ENCODE measurements at regions not wholly inside any gene's neighbourhood (a gene's known extent, or its start where the extent isn't known, plus 50 kb on each side); places are given as distances from the start of the nearest gene placed in this dataset.

GRCh38 chr5:27995867-27996266 is 957.5 kb upstream of the CDH9 start:
- Histone ChIP-seq H3K27ac (ENCODE audit: low read depth in 2 of 2, low read length in 2 of 2) (no peak overlapping the region), H3K9me3 (ENCODE audit: control insufficient read depth in 2 of 3, insufficient read depth in 1 of 3, low read length in 3 of 3) (no peaks in the 10 kb centered on the region), H3K36me3 (ENCODE audit: control insufficient read depth in 2 of 3, insufficient read depth in 3 of 3, low read length in 3 of 3) (no peaks in the 10 kb centered on the region), H3K9ac (ENCODE audit: low read length in 3 of 3) (no peak overlapping the region), H3K4me3 (ENCODE audit: low read length in 3 of 3) (no peak overlapping the region), H3K27me3 (ENCODE audit: control insufficient read depth, insufficient read depth, low read length) (no peaks in the 10 kb centered on the region), H3K4me1 (ENCODE audit: control insufficient read depth in 2 of 3, insufficient read depth in 2 of 3, low read depth in 1 of 3, low read length in 3 of 3) (no peaks in the 10 kb centered on the region)
- DNase-seq (no peak), FAIRE-seq (no peak)
- TF ChIP-seq CTCF (IDR thresholded peaks at IDR 0.05; ENCODE audit: borderline replicate concordance, extremely low read depth, insufficient read depth), result no peak
- intact Hi-C loops (cut with DNase I), result no loop called here

GRCh38 chr5:27978322-27978721 is 939.9 kb upstream of the CDH9 start:
- Histone ChIP-seq H3K9me3 (ENCODE audit: control insufficient read depth in 2 of 3, insufficient read depth in 1 of 3, low read length in 3 of 3) (no peaks in the 10 kb centered on the region), H3K36me3 (ENCODE audit: control insufficient read depth in 2 of 3, insufficient read depth in 3 of 3, low read length in 3 of 3) (no peaks in the 10 kb centered on the region), H3K27ac (ENCODE audit: low read depth in 2 of 2, low read length in 2 of 2) (no peak overlapping the region), H3K27me3 (ENCODE audit: control insufficient read depth, insufficient read depth, low read length) (no peaks in the 10 kb centered on the region), H3K4me3 (ENCODE audit: low read length in 3 of 3) (no peak overlapping the region), H3K9ac (ENCODE audit: low read length in 3 of 3) (no peak overlapping the region), H3K4me1 (ENCODE audit: control insufficient read depth in 2 of 3, insufficient read depth in 2 of 3, low read depth in 1 of 3, low read length in 3 of 3) (no peaks in the 10 kb centered on the region)
- FAIRE-seq, result no peak
- DNase-seq, result no peak
- no peak for TF ChIP-seq CTCF (IDR thresholded peaks at IDR 0.05; ENCODE audit: borderline replicate concordance, extremely low read depth, insufficient read depth)
- intact Hi-C loops (cut with DNase I), result no loop called here

- intact Hi-C loops (cut with DNase I), result no loop called here
- Histone ChIP-seq H3K36me3 (ENCODE audit: control insufficient read depth in 2 of 3, insufficient read depth in 3 of 3, low read length in 3 of 3) (no peaks in the 10 kb centered on the region), H3K9ac (ENCODE audit: low read length in 3 of 3) (no peak overlapping the region), H3K4me1 (ENCODE audit: control insufficient read depth in 2 of 3, insufficient read depth in 2 of 3, low read depth in 1 of 3, low read length in 3 of 3) (no peaks in the 10 kb centered on the region), H3K9me3 (ENCODE audit: control insufficient read depth in 2 of 3, insufficient read depth in 1 of 3, low read length in 3 of 3) (peaks cover 0 to 5% (median 0%) of the 10 kb centered on the region in 3 donors), H3K4me3 (ENCODE audit: low read length in 3 of 3) (no peak overlapping the region), H3K27ac (ENCODE audit: low read depth in 2 of 2, low read length in 2 of 2) (no peak overlapping the region), H3K27me3 (ENCODE audit: control insufficient read depth, insufficient read depth, low read length) (no peaks in the 10 kb centered on the region)
- no peak for DNase-seq
- TF ChIP-seq CTCF (IDR thresholded peaks at IDR 0.05; ENCODE audit: borderline replicate concordance, extremely low read depth, insufficient read depth), result no peak
- FAIRE-seq, result no peak
Observed at GRCh38 chr5:27969157-27969556, 930.8 kb upstream of the CDH9 start.

GRCh38 chr5:27963050-27963783 is 924.8 kb upstream of the CDH9 start:
- H3K27me3 ChIP-seq (ENCODE audit: control insufficient read depth, insufficient read depth, low read length), result no peaks in the 10 kb centered on the region
- DNase-seq (no peak), FAIRE-seq (no peak)
- no peaks in the 10 kb centered on the region for H3K4me1 ChIP-seq (ENCODE audit: control insufficient read depth in 2 of 3, insufficient read depth in 2 of 3, low read depth in 1 of 3, low read length in 3 of 3)
- intact Hi-C loops (cut with DNase I), result no loop called here
- H3K9ac ChIP-seq (ENCODE audit: low read length in 3 of 3), result no peak overlapping the region
- H3K4me3 ChIP-seq (ENCODE audit: low read length in 3 of 3), result no peak overlapping the region
- H3K9me3 ChIP-seq (ENCODE audit: control insufficient read depth in 2 of 3, insufficient read depth in 1 of 3, low read length in 3 of 3), result peaks cover 0 to 5% (median 0%) of the 10 kb centered on the region in 3 donors
- no peaks in the 10 kb centered on the region for H3K36me3 ChIP-seq (ENCODE audit: control insufficient read depth in 2 of 3, insufficient read depth in 3 of 3, low read length in 3 of 3)
- TF ChIP-seq CTCF (IDR thresholded peaks at IDR 0.05; ENCODE audit: borderline replicate concordance, extremely low read depth, insufficient read depth), result no peak
- H3K27ac ChIP-seq (ENCODE audit: low read depth in 2 of 2, low read length in 2 of 2), result no peak overlapping the region
